ENCODE measurements at regions not wholly inside any gene's neighbourhood (a gene's known extent, or its start where the extent isn't known, plus 50 kb on each side); places are given as distances from the start of the nearest gene placed in this dataset.
A peak's percentile ranks its signal among the peaks of the same experiment; 100 is the strongest.

GRCh38 chr10:79009145-79009544 is 59.6 kb upstream of the ZMIZ1 start:
- Mint-ChIP-seq H3K4me3 (ENCODE audit: unreplicated experiment) (no peak overlapping the region), H3K9me3 (ENCODE audit: low read depth) (no peaks in the 10 kb centered on the region), H3K36me3 (ENCODE audit: low read depth) (no peaks in the 10 kb centered on the region), H3K4me1 (ENCODE audit: low read depth) (no peaks in the 10 kb centered on the region), H3K27me3 (ENCODE audit: low read depth) (peaks cover 10% of the 10 kb centered on the region), H3K27ac (ENCODE audit: unreplicated experiment) (no peak overlapping the region)
- DNase-seq (ENCODE audit: low spot score): no peak
- no peak for TF ChIP-seq CTCF (IDR thresholded peaks at IDR 0.05)

GRCh38 chr10:79012567-79012966 is 56.2 kb upstream of the ZMIZ1 start:
- Mint-ChIP-seq H3K27me3 (ENCODE audit: low read depth) (peaks cover 10% of the 10 kb centered on the region), H3K4me3 (ENCODE audit: unreplicated experiment) (no peak overlapping the region), H3K36me3 (ENCODE audit: low read depth) (no peaks in the 10 kb centered on the region), H3K27ac (ENCODE audit: unreplicated experiment) (no peak overlapping the region), H3K9me3 (ENCODE audit: low read depth) (peaks cover under 1% of the 10 kb centered on the region), H3K4me1 (ENCODE audit: low read depth) (no peaks in the 10 kb centered on the region)
- no peak for TF ChIP-seq CTCF (IDR thresholded peaks at IDR 0.05)
- no peak for DNase-seq (ENCODE audit: low spot score)

GRCh38 chr10:79013406-79013987 is 55.3 kb upstream of the ZMIZ1 start:
- DNase-seq (ENCODE audit: low spot score): no peak
- Mint-ChIP-seq H3K27ac (ENCODE audit: unreplicated experiment) (no peak overlapping the region), H3K36me3 (ENCODE audit: low read depth) (no peaks in the 10 kb centered on the region), H3K9me3 (ENCODE audit: low read depth) (peaks cover 7% of the 10 kb centered on the region), H3K4me1 (ENCODE audit: low read depth) (no peaks in the 10 kb centered on the region), H3K27me3 (ENCODE audit: low read depth) (peaks cover 9% of the 10 kb centered on the region), H3K4me3 (ENCODE audit: unreplicated experiment) (no peak overlapping the region)
- TF ChIP-seq CTCF (IDR thresholded peaks at IDR 0.05): no peak

- H3K4me3 Mint-ChIP-seq (ENCODE audit: unreplicated experiment): no peak overlapping the region
- H3K4me1 Mint-ChIP-seq (ENCODE audit: low read depth): peaks cover 3% of the 10 kb centered on the region
- no peak for TF ChIP-seq CTCF (IDR thresholded peaks at IDR 0.05)
- H3K9me3 Mint-ChIP-seq (ENCODE audit: low read depth): peaks cover 7% of the 10 kb centered on the region
- peak; percentile 54 for DNase-seq (ENCODE audit: low spot score)
- no peaks in the 10 kb centered on the region for H3K36me3 Mint-ChIP-seq (ENCODE audit: low read depth)
- no peak overlapping the region for H3K27ac Mint-ChIP-seq (ENCODE audit: unreplicated experiment)
- peaks cover 9% of the 10 kb centered on the region for H3K27me3 Mint-ChIP-seq (ENCODE audit: low read depth)
These were observed 54.0 kb upstream of the ZMIZ1 start for GRCh38 chr10:79014796-79015195.

GRCh38 chr10:79017882-79018520 is 50.8 kb upstream of the ZMIZ1 start:
- peak; percentile 47 for DNase-seq (ENCODE audit: low spot score)
- H3K27ac Mint-ChIP-seq (ENCODE audit: unreplicated experiment): no peak overlapping the region
- peaks cover 7% of the 10 kb centered on the region for H3K9me3 Mint-ChIP-seq (ENCODE audit: low read depth)
- peaks cover 4% of the 10 kb centered on the region for H3K27me3 Mint-ChIP-seq (ENCODE audit: low read depth)
- TF ChIP-seq CTCF (IDR thresholded peaks at IDR 0.05): no peak
- H3K4me3 Mint-ChIP-seq (ENCODE audit: unreplicated experiment): no peak overlapping the region
- H3K4me1 Mint-ChIP-seq (ENCODE audit: low read depth): peaks cover 3% of the 10 kb centered on the region
- H3K36me3 Mint-ChIP-seq (ENCODE audit: low read depth): no peaks in the 10 kb centered on the region
